ENCODE measurements at regions not wholly inside any gene's neighbourhood (a gene's known extent, or its start where the extent isn't known, plus 50 kb on each side); places are given as distances from the start of the nearest gene placed in this dataset.
"Not testable (repeated sequence)": the region's sequence is repeated elsewhere in the genome, so short reads cannot be mapped to it uniquely, and the experiment has no call there.

DNA sequence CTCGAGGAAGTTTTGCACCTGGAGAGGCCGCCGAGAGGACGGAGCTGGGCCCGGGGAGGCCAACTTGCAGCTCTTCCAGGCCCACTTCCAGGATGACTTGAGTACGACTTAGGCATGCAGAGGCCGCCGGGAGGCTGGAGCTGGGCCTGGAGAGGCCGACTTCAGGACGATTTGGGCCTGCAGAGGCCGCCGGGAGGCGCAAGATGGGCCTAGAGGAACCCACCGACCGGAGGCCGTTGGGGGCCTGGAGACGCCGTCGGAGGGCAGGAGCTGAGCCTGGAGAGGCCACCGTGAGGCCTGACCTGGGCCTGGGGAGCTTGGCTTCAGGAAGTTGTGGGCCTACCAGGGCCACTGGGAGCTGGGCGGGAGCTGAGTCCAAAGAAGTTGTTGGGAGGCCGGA, 250.5 kb upstream of the NUPR2 start:
- DNase-seq (ENCODE audit: insufficient read length, low spot score); FAIRE-seq: not testable (repeated sequence)

DNA sequence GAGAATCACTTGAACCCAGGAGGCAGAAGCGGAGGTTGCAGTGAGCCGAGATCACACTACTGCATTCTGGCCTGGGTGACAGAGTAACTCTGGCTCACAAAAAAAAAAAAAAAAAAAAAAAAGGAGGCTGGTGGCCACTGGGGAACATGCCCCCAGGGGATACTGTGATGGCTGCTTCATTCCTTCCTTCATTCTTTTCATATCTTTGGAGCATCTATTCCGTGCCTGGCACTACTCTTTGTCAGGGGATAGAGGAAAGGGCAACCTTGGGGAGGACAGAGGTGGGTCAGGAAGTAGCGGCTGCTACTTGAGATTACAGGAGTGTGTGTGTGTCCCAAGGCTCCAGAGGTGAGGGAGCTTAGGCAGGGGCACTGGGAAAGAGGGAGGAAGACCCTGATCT, 236.4 kb upstream of the NUPR2 start:
- DNase-seq (ENCODE audit: insufficient read length, low spot score); FAIRE-seq: not testable (repeated sequence)

DNA sequence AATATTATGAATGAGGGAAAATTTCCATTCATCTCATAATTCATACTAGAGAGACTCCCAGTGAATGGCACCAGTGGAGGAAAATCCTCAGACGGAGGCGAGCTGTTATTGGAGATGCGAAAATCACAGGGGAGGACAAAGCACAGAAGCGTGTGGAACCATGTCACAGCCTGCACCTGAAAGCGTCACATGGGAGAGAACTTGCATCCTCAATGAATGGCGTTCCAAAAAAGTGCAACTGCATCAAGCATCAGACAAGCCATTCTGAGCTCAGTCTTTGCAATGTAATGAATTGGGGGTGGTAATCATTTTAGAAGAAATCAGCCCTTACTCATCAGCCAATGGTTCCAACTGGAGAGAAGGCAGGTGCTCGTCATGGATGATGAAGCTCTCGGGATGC, 235.0 kb upstream of the NUPR2 start:
- FAIRE-seq, result not testable (repeated sequence)

DNA sequence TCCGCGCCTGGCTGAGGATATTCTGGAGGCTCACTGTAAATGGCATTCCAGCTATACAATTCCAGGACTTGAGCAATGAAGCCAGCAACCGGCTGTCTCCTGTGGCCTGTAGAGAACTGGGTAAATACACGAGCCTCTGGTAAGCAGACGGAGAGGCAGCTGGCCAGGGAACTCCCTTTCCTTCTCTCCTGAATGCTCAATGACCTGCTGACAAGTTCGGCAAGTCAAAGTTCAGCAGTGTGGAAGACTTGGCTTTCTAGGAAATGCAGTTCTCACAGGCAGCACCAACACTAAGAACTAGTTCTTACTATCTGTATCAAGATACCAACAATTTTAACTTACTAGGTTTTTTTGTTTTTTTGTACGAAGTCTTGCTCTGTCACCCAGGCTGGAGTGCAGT, 232.1 kb upstream of the NUPR2 start:
- not testable (repeated sequence) for FAIRE-seq; DNase-seq (ENCODE audit: insufficient read length, low spot score)

More for the DNA sequence above, 235.0 kb upstream of the NUPR2 start:
- not testable (repeated sequence) for DNase-seq (ENCODE audit: insufficient read length, low spot score)

DNA sequence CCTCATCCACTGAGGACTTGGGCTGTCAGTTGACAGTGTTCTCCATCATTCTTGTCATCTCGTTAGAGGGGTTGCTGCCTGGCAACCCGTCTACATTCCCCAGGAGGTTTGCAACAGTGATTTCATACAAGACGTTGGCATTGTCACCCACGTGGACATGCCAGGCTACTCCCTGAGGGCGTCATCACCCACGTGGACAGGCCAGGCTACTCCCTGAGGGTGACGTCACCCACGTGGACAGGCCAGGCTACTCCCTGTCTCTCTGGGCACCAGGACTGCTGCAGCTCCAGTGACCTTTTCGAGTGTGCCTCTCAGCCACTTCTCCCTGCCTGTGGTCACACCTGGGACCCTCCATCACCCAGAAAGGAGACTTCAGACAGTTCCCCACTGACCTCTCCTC, 212.1 kb upstream of the NUPR2 start:
- not testable (repeated sequence) for FAIRE-seq; DNase-seq (ENCODE audit: insufficient read length, low spot score)

DNA sequence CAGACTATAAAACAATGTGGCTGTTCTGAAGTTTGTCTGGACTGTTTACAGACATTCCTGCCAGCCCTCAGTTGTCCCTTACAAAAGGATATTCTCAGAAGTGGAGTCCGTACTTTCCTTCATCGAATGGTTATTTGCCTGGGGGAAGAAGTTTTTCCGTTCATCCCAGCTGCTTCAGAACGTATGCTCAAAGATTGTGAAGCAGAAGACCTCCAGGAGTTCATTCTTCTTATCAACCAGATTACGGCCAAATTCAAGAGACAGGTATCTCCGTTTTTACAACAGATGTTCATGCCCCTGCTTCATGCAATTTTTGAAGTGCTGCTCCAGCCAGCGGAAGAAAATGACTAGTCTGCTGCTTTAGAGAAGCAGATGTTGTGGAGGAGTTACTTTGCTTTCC, 174.3 kb upstream of the NUPR2 start:
- DNase-seq (ENCODE audit: insufficient read length, low spot score) (no peak), FAIRE-seq (no peak)
- no peak for TF ChIP-seq POLR2A (IDR thresholded peaks at IDR 0.05; ENCODE audit: low read depth, low read length)

DNA sequence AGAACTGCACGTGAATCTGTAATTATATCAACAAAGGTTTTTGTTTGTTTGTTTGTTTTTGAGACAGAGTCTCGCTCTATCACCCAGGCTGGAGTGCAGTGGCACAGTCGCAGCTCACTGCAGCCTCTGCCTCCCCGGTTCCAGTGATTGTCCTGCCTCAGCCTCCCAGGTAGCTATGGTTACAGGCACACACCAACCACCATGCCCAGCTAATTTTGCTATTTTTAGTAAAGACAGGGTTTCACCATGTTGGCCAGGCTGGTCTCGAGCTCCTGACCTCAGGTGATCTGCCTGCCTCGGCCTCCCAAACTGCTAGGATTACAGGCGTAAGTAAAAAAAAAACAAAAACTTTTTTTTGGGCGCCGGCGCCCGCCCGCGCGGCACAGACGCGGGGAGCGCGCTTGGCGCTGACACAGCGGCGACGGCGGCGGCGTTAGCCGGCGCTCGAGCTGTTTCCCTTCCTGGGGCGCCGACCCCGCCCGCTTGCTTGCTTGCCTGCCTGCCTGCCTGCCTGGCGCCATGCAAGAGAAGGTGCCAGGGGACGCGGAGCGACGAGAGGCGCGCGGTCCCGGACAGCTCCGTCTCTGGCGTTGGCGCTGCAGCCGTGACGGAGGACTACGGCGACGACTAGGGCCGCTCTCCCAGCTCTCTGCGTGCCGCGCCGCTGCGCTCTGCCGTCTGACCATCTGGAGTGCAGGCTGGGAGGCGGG, 171.4 kb upstream of the NUPR2 start:
- FAIRE-seq (no peak), DNase-seq (ENCODE audit: insufficient read length, low spot score) (no peak)
- no peak for TF ChIP-seq POLR2A (IDR thresholded peaks at IDR 0.05; ENCODE audit: low read depth, low read length)

DNA sequence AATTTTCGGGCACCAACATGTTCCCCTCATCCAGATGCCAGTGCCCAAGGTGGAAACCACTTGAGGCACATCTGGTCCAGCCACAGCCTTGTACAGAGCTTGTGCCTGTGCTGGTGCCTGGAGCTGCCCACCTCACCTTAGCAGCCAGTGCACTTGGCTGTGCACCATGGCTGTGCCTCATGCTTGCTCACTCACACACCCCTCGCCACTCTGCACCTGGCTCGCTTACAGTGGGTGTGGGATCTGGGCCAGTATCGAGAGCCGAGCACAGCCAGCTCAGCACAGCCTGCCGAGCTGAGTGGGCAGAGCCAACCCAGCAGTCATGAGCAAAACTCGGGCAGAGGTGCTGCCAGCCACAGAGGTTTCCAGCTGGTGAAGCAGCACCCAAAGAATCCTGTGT, 139.9 kb upstream of the NUPR2 start:
- TF ChIP-seq POLR2A (IDR thresholded peaks at IDR 0.05; ENCODE audit: low read depth, low read length), result no peak
- FAIRE-seq, result no peak

DNA sequence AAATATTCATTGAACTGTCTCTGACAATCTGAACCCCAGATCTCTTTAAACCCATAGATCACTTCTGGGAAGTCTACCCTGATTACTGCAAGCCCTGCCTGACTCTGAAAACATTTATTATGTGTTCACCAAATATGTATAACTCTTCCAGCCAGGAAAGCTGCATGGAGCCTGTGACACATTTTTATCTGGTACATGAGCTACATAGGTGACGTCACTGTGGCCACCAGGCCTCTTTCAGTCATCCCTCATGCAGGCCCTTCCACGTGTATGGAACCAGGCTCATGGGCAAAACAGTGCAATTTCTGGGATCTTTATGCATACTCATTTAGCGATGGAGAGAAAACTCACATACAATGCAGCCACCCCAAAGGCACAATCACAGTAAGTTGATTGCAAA, 133.9 kb upstream of the NUPR2 start:
- no peak for DNase-seq (ENCODE audit: insufficient read length, low spot score)
- no peak for TF ChIP-seq POLR2A (IDR thresholded peaks at IDR 0.05; ENCODE audit: low read depth, low read length)
- FAIRE-seq, result no peak

More for the DNA sequence above, 139.9 kb upstream of the NUPR2 start:
- DNase-seq (ENCODE audit: insufficient read length, low spot score), result no peak

DNA sequence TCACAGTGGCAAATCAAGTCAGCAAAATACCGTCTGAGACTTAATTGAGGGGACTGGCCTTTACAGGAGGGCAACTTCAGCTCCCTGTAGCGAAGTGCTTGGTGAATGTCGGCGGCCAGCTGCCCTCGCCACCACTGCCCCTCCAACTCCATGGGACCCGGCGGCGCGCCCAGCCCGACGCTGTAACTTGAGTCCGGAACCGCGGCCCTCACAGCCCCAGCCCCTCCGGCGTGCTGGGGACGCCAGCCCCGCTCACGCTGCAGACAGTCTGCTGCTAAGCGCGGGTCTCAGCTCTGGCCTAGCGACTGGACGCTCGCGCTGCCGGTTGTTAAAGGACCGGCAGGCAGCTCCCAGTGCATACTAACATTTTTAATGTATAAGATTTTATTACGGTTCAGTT, 113.4 kb upstream of the NUPR2 start:
- DNase-seq (ENCODE audit: insufficient read length, low spot score), result no peak
- no peak for TF ChIP-seq POLR2A (IDR thresholded peaks at IDR 0.05; ENCODE audit: low read depth, low read length)

DNA sequence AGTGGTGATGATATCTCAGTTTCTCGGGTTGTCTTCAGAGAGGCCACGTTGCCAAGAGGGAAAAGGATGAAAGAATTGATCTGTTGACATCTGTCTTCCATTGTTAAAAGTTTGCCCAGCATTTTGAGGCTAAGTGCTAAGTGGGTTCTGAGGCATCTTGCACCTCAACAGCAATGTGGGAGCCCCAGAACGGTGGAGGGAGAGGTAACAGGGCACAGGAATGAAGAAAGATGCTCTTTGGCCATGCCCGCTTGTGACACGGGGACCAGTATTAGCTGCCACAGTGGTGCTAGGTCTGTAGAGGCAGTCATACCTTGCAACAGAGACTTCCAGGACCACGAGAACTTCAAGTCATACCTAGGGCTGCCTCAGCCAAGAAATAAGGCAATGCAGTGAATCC, 106.6 kb upstream of the NUPR2 start:
- DNase-seq (ENCODE audit: insufficient read length, low spot score) (no peak), FAIRE-seq (no peak)
- no peak for TF ChIP-seq POLR2A (IDR thresholded peaks at IDR 0.05; ENCODE audit: low read depth, low read length)

More for the DNA sequence above, 113.4 kb upstream of the NUPR2 start:
- no peak for FAIRE-seq

DNA sequence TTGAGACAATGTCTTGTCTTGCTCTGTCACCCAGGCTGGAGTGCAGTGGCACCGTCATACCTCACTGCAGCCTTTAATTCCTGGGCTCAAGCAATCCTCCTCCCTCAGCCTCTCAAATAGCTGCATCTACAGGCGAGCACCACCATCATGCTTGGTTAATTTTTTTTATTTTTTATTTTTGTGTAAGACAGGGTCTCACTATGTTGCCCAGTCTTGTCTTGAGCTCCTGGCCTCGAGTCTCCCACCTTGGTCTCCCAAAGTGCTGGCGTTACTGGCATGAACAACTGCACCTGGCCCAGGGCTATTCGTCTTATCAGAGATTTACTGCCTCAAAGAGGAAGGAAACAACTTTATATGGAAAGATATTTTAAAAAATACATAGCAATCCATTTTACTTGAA, 102.8 kb upstream of the NUPR2 start:
- TF ChIP-seq POLR2A (IDR thresholded peaks at IDR 0.05; ENCODE audit: low read depth, low read length), result no peak
- FAIRE-seq (no peak), DNase-seq (ENCODE audit: insufficient read length, low spot score) (no peak)

DNA sequence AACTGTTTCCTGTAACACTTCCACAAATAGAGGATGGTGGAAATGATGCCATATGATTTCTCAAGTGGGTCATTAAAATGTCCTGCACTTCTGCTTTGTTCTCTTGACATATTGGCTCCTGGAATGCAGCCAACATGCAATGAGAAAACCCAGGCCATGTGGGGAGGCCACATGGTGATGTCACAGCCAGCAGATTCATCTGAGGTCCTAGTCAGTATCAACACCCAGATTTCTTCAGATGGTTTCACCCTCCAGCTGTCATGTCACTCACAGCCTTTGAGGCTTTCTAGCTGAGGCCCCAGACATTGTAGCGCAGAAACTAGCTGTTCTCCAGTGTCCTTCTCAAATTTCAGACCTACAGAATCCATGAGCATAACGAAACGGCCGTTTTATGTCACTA, 102.3 kb upstream of the NUPR2 start:
- FAIRE-seq (no peak), DNase-seq (ENCODE audit: insufficient read length, low spot score) (no peak)

DNA sequence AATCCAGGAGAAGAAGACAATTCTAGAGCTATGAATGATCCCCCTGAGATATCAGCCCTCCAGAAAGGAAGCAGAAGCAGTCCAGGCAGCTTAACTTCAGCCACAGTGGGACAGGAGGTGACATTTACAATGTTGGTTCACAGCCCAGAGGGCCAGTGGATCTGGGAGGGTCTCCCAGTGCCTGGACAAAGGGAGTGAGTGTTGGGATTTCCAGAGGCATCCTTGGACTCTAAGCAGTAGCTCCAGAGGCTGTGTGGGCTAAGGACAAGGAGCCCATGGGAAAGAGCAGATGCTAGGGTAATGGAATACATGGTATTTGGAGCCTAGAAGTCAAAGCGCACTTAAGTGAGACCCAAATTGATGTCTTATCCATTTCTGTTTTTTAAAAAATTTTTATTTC, 97.4 kb upstream of the NUPR2 start:
- DNase-seq (ENCODE audit: insufficient read length, low spot score) (no peak), FAIRE-seq (no peak)
- no peak for TF ChIP-seq POLR2A (IDR thresholded peaks at IDR 0.05; ENCODE audit: low read depth, low read length)

More for the DNA sequence above, 102.3 kb upstream of the NUPR2 start:
- TF ChIP-seq POLR2A (IDR thresholded peaks at IDR 0.05; ENCODE audit: low read depth, low read length), result no peak

DNA sequence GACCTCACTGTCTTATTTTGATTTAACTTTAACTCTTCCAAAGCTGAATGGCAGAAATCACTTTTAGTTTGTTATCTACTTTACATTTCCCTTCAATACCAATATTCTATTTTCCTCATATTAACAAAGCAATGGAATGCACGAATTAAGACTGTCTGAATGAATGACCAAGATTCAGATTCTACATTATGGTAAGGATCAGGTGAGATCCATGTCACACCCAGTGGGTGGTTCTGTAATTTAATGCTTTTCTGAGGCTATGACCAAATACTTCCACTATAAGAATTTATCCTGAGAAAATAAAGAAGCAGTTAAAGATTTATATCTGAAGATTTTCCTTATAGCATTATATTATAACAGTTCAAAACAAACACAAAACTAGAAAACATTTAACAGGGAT, 90.2 kb upstream of the NUPR2 start:
- DNase-seq (ENCODE audit: insufficient read length, low spot score), result no peak
- FAIRE-seq, result no peak
- TF ChIP-seq POLR2A (IDR thresholded peaks at IDR 0.05; ENCODE audit: low read depth, low read length), result no peak

DNA sequence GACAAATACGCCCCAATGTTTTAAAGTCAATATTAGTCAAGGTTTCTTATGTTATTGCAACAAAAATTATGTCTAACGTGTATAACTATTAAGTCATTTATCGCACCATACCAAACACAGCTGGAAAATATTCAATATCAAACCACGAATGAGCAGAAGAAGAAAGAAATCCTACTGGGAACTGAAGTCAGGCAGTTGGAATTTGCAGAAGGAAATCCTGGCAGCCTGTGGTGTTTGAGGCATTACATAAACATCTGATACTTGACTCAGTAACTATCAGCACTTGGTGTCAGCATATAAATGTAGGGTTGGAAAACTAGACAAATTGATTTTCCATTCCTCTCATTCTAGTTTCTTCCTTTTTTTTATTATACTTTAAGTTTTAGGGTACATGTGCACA, 83.4 kb upstream of the NUPR2 start:
- TF ChIP-seq POLR2A (IDR thresholded peaks at IDR 0.05; ENCODE audit: low read depth, low read length), result no peak
- FAIRE-seq, result peak; percentile 11
- DNase-seq (ENCODE audit: insufficient read length, low spot score), result no peak

DNA sequence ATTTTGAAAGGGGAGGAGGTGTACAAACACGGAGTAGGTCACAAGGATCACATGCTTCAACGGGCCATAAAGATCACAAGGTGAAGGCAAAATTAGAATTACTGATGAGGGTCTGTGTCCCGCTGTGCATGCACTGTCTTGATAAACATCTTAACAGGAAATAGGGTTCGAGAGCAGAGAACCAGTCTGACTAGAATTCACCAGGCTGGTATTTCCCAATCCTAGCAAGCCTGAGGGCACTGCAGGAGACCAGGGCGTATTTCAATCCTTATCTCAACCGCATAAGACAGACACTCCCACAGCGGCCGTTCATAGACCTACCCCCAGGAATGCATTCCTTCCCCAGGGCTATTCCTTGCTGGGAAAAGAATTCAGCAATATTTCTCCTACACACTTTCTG, 80.0 kb upstream of the NUPR2 start:
- DNase-seq (ENCODE audit: insufficient read length, low spot score); FAIRE-seq: not testable (repeated sequence)

Data from H54 (cell line).